Breast epithelium (tissue), 4 donors: ENCODE measurements at regions not wholly inside any gene's neighbourhood (a gene's known extent, or its start where the extent isn't known, plus 50 kb on each side); places are given as distances from the start of the nearest gene placed in this dataset.

Experiments
- DNase-seq, 2 donors: peaks; one replicate each; pipeline ENCODE4 v3.0.0-alpha.2; 2019; ENCODE audit warnings: low spot score in 2 of 2
- H3K27ac ChIP-seq, 2 donors: fragments of 200-600 bp; sonication (generic) in 1 of 2; one replicate each; pipeline ENCODE4 v1.5.1; 2016 to 2019; ENCODE audit warnings: mild to moderate bottlenecking in 1 of 2
- H3K27me3 ChIP-seq, 2 donors: fragments of 200-600 bp; sonication (generic) in 1 of 2; one replicate each; pipeline versions ENCODE4 v1.5.1 to v1.6.0; 2017 to 2019; ENCODE audit warnings: control low read depth in 1 of 2, mild to moderate bottlenecking in 1 of 2
- H3K36me3 ChIP-seq: fragments of 200-600 bp; one replicate; pipeline ENCODE4 v1.5.1; 2019
- H3K4me1 ChIP-seq, 2 donors: fragments of 200-600 bp; sonication (generic); one replicate each; pipeline ENCODE4 v1.5.1; 2016 to 2019; ENCODE audit warnings: control low read depth in 1 of 2
- H3K4me3 ChIP-seq, 3 donors: fragments of 200-600 bp; sonication (generic); 1 replicate in 2 of 3; 2 replicates in 1 of 3; pipeline ENCODE4 v1.5.1; 2016 to 2019; ENCODE audit warnings: mild to moderate bottlenecking in 3 of 3, moderate library complexity in 2 of 3
- H3K9me3 ChIP-seq, 2 donors: fragments of 200-600 bp; sonication (generic) in 1 of 2; one replicate each; pipeline ENCODE4 v1.5.1; 2016 to 2019; ENCODE audit warnings: control low read depth in 1 of 2
- CTCF ChIP-seq, 3 donors: fragments of 450-650 bp; IDR thresholded peaks; one replicate each; pipeline ENCODE4 v1.5.1; 2016 to 2017; ENCODE audit warnings: antibody characterized with exemption in 3 of 3, mild to moderate bottlenecking in 3 of 3, moderate library complexity in 3 of 3
- POLR2A ChIP-seq: fragments of 450-650 bp; IDR thresholded peaks from one replicate; pipeline ENCODE4 v1.6.1; 2016; ENCODE audit warnings: antibody characterized with exemption, mild to moderate bottlenecking, moderate library complexity
- POLR2AphosphoS5 ChIP-seq, 3 donors: sonication (generic); formaldehyde crosslinking; IDR thresholded peaks; one replicate each; pipeline ENCODE4 v1.6.1; 2017; ENCODE audit warnings: antibody characterized with exemption in 3 of 3
- intact Hi-C: fragments of 100-400 bp; cut with DNase I; formaldehyde crosslinking; loops from one replicate; pipeline ENCODE4 v1.15.1; 2023; ENCODE audit warnings: low total_unique reads

- Histone ChIP-seq H3K4me3 (no peak overlapping the region), H3K27me3 (no peaks in the 10 kb centered on the region), H3K9me3 (no peaks in the 10 kb centered on the region), H3K4me1 (no peaks in the 10 kb centered on the region), H3K27ac (no peak overlapping the region), H3K36me3 (no peaks in the 10 kb centered on the region)
- DNase-seq: peak; percentile 69 to 82
- TF ChIP-seq CTCF (IDR thresholded peaks at IDR 0.05) (peak; percentile 61 to 94 (median 88)), POLR2A (no peak), POLR2AphosphoS5 (IDR thresholded peaks at IDR 0.05) (peak in 1 of 3 donors; percentile 75)
- intact Hi-C loops: no loop called here
These were observed 77.7 kb upstream of the SELENOP start for GRCh38 chr5:42889311-42889933.

- Histone ChIP-seq H3K36me3 (no peaks in the 10 kb centered on the region), H3K4me3 (no peak overlapping the region), H3K4me1 (no peaks in the 10 kb centered on the region), H3K27ac (no peak overlapping the region), H3K9me3 (no peaks in the 10 kb centered on the region), H3K27me3 (no peaks in the 10 kb centered on the region)
- DNase-seq: no peak
- TF ChIP-seq POLR2AphosphoS5 (IDR thresholded peaks at IDR 0.05): no peak
- TF ChIP-seq CTCF (IDR thresholded peaks at IDR 0.05): no peak
- TF ChIP-seq POLR2A: no peak
- intact Hi-C loops: no loop called here
These were observed 77.1 kb upstream of the SELENOP start for GRCh38 chr5:42888771-42889170.

GRCh38 chr5:42887575-42887974 is 75.9 kb upstream of the SELENOP start:
- no peaks in the 10 kb centered on the region for H3K4me1 ChIP-seq
- intact Hi-C loops: no loop called here
- no peaks in the 10 kb centered on the region for H3K36me3 ChIP-seq
- TF ChIP-seq CTCF (IDR thresholded peaks at IDR 0.05): no peak
- TF ChIP-seq POLR2AphosphoS5 (IDR thresholded peaks at IDR 0.05): no peak
- no peak for TF ChIP-seq POLR2A
- no peak for DNase-seq
- no peak overlapping the region for H3K4me3 ChIP-seq
- no peak overlapping the region for H3K27ac ChIP-seq
- H3K27me3 ChIP-seq: no peaks in the 10 kb centered on the region
- no peaks in the 10 kb centered on the region for H3K9me3 ChIP-seq

DNA sequence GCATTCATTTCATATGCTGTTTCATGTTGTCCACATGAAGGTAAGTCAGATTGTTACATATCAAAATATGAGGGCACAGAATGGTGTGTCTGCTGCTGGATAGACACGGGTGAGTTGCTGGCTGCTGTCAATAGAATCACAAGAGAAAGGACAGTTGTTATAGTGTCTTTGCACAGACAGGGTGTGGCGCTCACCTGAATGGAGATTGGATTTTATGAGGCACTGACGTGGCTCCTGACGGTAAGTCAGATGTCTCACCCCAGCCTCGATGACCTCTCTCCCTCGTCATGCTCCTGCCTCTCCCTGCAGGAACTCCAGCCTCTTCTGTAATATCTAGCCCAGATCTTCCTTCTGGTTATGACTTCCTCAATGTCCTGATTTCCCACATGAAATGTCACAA is 75.4 kb upstream of the SELENOP start:
- Histone ChIP-seq H3K4me3 (no peak overlapping the region), H3K4me1 (no peaks in the 10 kb centered on the region), H3K36me3 (no peaks in the 10 kb centered on the region), H3K9me3 (no peaks in the 10 kb centered on the region), H3K27me3 (no peaks in the 10 kb centered on the region), H3K27ac (no peak overlapping the region)
- TF ChIP-seq POLR2A: no peak
- TF ChIP-seq POLR2AphosphoS5 (IDR thresholded peaks at IDR 0.05): no peak
- no peak for TF ChIP-seq CTCF (IDR thresholded peaks at IDR 0.05)
- intact Hi-C loops: no loop called here
- no peak for DNase-seq

DNA sequence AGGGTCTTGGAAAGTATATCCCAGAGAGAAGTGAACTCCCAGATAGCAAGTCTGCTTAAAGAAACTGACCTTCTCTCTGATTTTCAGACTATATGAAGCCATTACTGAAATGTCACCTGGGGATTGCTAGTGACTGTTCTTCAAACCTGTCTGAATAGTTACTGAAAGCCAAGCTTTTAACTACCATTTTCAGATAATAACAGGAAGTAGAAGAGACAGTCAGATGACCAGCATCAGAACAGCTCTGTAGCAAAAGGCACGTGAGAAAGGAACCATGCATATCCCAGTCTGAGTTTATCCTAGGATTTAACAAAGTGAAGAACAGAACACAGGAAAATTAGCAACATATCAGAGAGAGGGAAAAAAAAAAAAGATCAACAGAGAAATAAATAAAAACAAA is 74.9 kb upstream of the SELENOP start:
- intact Hi-C loops: no loop called here
- no peaks in the 10 kb centered on the region for H3K9me3 ChIP-seq
- no peak overlapping the region for H3K27ac ChIP-seq

More for the DNA sequence above, 74.9 kb upstream of the SELENOP start:
- Histone ChIP-seq H3K27me3 (no peaks in the 10 kb centered on the region), H3K4me3 (no peak overlapping the region), H3K36me3 (no peaks in the 10 kb centered on the region), H3K4me1 (no peaks in the 10 kb centered on the region)
- TF ChIP-seq POLR2A (no peak), CTCF (IDR thresholded peaks at IDR 0.05) (no peak), POLR2AphosphoS5 (IDR thresholded peaks at IDR 0.05) (no peak)
- DNase-seq: no peak
